KG1 (cell line): ENCODE measurements at regions not wholly inside any gene's neighbourhood (a gene's known extent, or its start where the extent isn't known, plus 50 kb on each side); places are given as distances from the start of the nearest gene placed in this dataset.
"Not testable (repeated sequence)": the region's sequence is repeated elsewhere in the genome, so short reads cannot be mapped to it uniquely, and the experiment has no call there.

Experiments
- DNase-seq: peaks from one replicate; lab custom pipeline; 2025; lab: John Stamatoyannopoulos, UW

- DNase-seq: peak; percentile 56
Measured at GRCh38 chr6:135129136-135129856, 51.8 kb upstream of the MYB start.

- no peak for DNase-seq
Measured at GRCh38 chr6:135128268-135128914, 52.7 kb upstream of the MYB start.

- DNase-seq: no peak
Measured at GRCh38 chr6:135126729-135127128, 54.4 kb upstream of the MYB start.

GRCh38 chr6:135126034-135126433 lies 55.1 kb upstream of the MYB start:
- DNase-seq: no peak

GRCh38 chr6:135121434-135121833 lies 59.7 kb upstream of the MYB start:
- DNase-seq: no peak

GRCh38 chr6:135118134-135118730 lies 62.9 kb upstream of the MYB start:
- DNase-seq: no peak

- DNase-seq: no peak
Measured at GRCh38 chr6:135117413-135117968, 62.9 kb upstream of the HBS1L start.

- DNase-seq: no peak
Measured at GRCh38 chr6:135116571-135116970, 61.9 kb upstream of the HBS1L start.

- DNase-seq: no peak
Measured at GRCh38 chr6:135115834-135116233, 61.2 kb upstream of the HBS1L start.

- no peak for DNase-seq
Measured at GRCh38 chr6:135115411-135115810, 60.8 kb upstream of the HBS1L start.

- no peak for DNase-seq
Measured at GRCh38 chr6:135114355-135115145, 59.9 kb upstream of the HBS1L start.

GRCh38 chr6:135113860-135114259 lies 59.2 kb upstream of the HBS1L start:
- no peak for DNase-seq

- not testable (repeated sequence) for DNase-seq
Measured at GRCh38 chr6:135112951-135113350, 58.3 kb upstream of the HBS1L start.

GRCh38 chr6:135110261-135110781 lies 55.7 kb upstream of the HBS1L start:
- not testable (repeated sequence) for DNase-seq

- no peak for DNase-seq
Measured at GRCh38 chr6:135109761-135110160, 55.1 kb upstream of the HBS1L start.

GRCh38 chr6:135108692-135109091 lies 54.1 kb upstream of the HBS1L start:
- no peak for DNase-seq

GRCh38 chr6:135106611-135107010 lies 52.0 kb upstream of the HBS1L start:
- no peak for DNase-seq

GRCh38 chr6:135105710-135106109 lies 51.1 kb upstream of the HBS1L start:
- DNase-seq: no peak

- no peak for DNase-seq
Measured at GRCh38 chr6:135105299-135105698, 50.7 kb upstream of the HBS1L start.
